HG02870 (cell line): ENCODE measurements at regions not wholly inside any gene's neighbourhood (a gene's known extent, or its start where the extent isn't known, plus 50 kb on each side); places are given as distances from the start of the nearest gene placed in this dataset.

ENCODE experiments used
- ATAC-seq: cut with Tn5 transposase; IDR thresholded peaks from one replicate; pipeline ENCODE4 v1.9.1; 2021; ENCODE audit warnings: mild to moderate bottlenecking, moderate library complexity; ENCODE audit not compliant: unreplicated experiment

DNA sequence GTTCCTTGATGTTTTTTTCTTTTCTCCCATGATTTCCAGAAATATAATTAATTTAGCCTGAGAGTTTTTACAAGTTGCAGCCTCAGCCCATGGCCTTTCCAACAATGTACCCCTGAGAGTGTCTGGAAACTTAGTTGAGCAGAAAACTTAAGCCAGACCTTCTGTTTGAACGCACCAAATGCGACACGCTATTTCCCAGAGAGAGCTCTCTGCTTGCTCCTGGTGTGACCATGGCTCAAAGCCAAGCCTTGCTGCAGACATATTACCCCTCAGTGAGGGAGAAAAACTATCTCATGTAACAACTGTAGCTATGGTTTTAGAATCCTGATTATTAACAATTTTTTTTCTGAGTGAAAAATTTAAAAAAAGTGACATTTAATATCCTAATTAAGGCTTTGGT lies 1204.5 kb upstream of the SLC10A2 start:
- ATAC-seq: no peak

DNA sequence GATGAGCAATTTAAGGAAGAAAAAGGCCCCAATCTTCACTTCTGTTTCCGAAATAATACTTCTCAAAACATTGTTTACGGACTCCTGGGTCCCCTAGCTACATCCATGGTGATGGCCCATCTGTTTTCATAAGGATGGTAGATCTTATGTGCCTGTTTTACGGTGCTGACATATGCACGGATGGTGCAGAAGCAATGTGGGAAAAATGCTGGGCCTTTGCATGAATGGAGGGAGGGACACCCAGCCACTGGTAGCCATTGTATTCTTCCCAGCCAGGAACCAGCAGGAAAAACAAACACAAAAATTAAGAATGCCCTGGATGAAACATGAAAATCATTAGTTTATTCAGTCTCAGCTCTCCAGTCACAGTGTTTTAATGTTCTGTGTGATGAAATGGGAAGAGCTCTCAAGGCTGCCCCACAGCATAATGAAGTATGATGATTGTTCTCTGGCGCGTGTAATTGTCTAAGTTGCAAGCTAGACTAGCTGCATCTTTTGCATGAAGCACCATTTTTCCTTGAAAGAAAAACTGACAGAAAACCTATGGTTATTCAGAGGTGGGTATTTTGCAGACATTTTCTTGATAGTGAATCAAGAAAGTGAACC lies 1201.1 kb upstream of the SLC10A2 start:
- ATAC-seq: no peak

DNA sequence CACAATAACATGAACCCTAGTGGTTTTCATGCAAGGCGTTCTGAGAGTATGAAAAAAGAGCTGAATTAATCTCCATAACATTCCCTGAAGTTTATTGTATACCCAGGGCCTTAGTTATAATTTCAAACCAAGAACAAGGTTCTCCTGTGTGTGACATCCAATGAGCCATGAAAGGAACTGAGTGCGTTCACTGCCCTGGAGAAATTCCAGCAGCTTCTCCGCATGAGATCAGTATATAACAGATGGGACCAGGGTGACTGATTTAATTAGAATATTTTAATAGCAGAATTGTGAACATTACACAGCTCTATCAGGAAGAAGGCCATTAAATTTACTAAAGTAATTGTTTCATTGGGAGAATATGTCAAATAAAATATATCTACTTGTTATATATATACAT lies 1190.5 kb upstream of the SLC10A2 start:
- no peak for ATAC-seq

GRCh38 chr13:104253063-104253680 lies 1187.0 kb upstream of the SLC10A2 start:
- ATAC-seq: no peak

DNA sequence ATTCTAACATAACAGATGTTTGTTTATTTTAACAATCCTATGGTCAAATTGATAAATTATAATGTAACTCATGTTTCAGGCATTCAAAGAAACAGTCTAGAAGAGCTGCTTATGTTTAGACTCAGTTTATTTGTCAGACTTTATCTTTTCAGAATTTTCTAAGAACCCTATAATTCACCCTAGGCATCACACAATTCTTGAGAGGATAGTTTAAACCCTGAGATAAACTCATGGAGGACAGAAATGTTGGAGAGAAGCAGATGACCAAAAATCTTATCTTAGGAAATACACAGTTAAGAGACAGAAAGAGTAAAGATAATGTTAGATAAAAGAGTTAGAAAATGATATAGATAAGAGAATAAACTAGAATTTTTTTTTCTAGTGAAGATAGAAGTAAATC lies 1185.7 kb upstream of the SLC10A2 start:
- ATAC-seq: no peak

GRCh38 chr13:104246955-104247354 lies 1180.7 kb upstream of the SLC10A2 start:
- ATAC-seq: no peak

- no peak for ATAC-seq
Observed at GRCh38 chr13:104206450-104207044, 1140.3 kb upstream of the SLC10A2 start.

DNA sequence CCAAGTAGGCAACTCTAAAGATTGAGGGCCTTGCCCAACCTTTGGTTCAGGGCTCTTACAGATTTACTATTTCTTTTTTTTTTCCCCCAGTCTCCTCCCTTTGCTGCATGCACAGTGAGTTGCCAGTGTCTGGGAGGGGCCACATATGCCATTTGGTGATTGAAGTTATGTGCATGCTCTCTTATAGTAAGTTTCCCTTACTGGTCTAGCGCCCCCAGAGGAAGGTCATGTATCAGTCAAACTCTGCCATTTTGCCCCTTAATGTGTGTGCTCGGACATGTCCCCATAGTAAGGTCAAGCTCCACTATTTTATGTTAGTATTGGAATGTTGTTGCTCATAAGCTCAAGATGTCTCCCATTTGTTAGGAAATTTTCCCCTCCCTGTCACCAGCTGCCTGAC lies 1138.0 kb upstream of the SLC10A2 start:
- no peak for ATAC-seq

DNA sequence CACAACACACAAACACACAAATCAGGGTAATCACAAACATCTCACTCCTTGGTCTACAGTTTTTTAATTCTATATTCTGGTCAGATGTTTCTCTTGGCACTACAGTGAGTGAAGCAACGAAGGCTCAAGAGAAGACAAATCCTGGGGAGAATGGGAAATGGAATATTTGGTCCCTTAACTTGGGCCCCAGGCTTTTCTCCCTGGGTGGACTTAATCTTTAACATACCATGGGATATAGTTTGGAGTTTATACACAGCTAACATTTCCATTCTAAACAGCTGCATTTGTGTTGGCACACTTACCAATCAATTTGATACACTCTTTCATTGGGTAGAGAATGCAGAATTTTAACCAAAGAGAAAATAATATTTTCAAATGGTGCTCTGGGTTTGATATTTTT lies 1132.6 kb upstream of the SLC10A2 start:
- no peak for ATAC-seq

DNA sequence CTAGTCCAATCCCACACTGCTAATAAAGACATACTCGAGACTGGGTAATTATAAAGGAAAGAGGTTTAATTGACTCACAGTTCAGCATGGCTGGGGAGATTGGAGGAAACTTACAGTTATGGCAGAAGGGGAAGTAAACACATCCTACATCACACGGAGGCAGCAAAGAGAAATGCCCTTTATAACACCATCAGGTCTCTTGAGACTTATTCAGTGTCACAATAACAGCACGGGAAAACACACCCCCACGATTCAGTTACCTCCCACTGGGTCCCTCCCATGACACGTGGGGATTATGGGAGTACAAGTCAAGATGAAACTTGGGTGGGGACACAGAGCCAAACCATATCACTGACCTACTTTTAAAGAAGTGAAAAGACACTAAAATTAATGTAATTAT lies 1130.4 kb upstream of the SLC10A2 start:
- no peak for ATAC-seq

DNA sequence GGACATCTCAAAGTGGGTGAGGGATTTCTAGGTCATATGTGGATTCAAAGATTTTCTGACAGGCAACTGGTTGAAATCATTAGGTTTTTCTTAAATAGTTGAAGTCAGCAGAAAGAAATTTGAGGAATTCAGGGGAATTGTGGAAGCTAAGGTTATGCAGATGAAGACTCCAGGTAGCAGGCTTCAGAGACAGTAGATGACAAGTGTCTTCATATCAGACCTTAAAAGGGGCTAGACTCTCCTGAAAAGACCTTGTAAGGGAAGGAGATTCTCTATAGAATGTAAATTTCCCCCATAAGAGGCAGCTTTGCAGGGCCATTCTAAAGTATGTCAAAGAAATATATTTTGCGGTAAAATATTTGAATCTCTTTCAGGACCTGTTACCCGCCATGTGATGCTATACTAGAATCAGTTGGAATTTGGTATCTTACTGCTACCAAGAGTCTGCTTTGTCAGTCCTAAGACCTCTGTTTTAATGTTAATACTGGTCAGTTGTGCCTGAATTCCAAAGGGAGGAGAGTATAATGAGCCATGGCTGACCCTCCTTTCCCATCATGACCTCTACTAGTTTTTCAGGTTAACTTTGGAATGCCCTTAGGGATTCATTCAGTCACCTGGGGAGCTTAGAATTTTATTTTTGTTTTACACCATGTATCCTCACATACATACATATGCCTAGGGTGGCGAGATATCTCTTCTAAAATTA lies 1115.5 kb upstream of the SLC10A2 start:
- ATAC-seq: no peak

- ATAC-seq: no peak
Observed at GRCh38 chr13:104170980-104171555, 1104.9 kb upstream of the SLC10A2 start.

DNA sequence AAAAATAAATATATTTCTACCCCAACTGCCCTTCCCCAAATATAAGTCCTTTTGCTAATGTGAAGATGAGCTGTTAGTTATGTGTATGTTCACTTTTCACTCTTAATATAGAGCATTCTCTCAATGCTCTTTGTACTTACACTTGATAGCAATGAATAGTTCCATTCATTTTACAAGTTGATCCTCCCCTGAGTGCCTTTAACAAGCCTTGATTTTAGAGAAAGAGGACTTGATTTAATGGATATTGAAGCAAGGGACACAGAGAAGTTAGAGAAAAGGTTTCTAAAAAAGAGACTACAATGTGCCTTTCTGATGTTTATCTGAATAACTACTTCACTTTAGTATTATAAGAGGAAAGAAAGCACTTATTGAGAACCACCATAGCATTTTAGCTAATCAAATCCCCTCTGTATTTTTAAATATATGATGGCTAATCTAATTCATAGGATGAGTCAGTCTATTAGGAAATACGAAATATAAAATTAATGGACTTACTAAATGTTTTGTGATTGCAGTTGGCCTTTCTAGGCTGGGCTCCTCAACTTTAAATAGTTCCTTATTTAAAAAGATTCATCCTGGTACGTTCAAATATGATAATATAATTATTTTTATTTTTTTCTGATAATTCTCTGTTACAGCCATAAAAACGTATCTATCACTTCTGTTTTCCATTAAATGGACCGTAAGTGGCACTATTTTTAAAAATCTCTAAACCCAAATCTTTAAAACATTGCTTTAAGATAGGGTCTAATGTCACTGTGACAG lies 1097.8 kb upstream of the SLC10A2 start:
- ATAC-seq: no peak

- ATAC-seq: no peak
Observed at GRCh38 chr13:104160536-104160935, 1094.3 kb upstream of the SLC10A2 start.

- no peak for ATAC-seq
Observed at GRCh38 chr13:104143760-104144416, 1077.7 kb upstream of the SLC10A2 start.

DNA sequence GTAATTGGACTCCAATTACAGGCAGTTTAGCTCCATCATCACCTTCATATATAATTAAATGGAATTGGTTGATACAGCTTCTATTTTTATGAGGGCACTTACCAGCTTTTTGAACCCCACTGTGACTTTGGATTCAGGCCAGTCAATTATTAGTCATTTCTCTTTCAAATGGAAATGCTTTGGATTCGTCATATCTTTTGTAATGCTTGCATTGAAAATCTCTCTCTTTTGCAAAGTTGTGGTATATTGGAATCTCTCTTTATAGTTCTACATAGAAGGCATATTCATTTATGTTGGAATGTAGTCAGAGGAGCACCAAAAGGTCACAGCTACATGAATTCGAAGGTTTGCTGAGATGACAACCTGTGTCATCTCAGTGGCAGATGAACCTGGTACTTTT lies 1074.3 kb upstream of the SLC10A2 start:
- ATAC-seq: no peak

- no peak for ATAC-seq
Observed at GRCh38 chr13:104137416-104137815, 1071.2 kb upstream of the SLC10A2 start.

DNA sequence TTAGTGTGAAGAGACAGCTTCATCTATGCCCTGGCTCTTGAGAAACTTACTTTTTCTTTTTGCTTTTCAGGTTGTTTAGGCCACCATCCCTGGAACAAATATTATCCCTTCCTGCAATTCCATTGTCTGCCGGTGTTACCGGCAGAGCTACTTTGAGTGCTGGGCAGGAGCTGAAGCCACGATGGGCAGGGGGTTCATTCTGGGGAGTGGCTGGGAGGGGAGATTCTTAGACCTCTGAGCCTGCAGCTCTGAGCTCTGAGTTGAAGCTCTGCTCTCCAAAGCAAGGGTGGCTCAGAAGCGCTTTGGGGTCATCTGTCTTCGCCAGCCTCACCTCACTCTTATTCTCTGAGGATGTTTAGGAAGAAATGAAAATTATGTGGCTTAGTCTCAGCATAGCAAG lies 1066.6 kb upstream of the SLC10A2 start:
- ATAC-seq: no peak

GRCh38 chr13:104114101-104114500 lies 1047.9 kb upstream of the SLC10A2 start:
- ATAC-seq: no peak

- ATAC-seq: no peak
Observed at GRCh38 chr13:104111031-104111430, 1044.8 kb upstream of the SLC10A2 start.
